Testis (tissue), 2 donors: ENCODE measurements at regions not wholly inside any gene's neighbourhood (a gene's known extent, or its start where the extent isn't known, plus 50 kb on each side); places are given as distances from the start of the nearest gene placed in this dataset.
"Not testable (repeated sequence)": the region's sequence is repeated elsewhere in the genome, so short reads cannot be mapped to it uniquely, and the experiment has no call there.

ENCODE experiments used
- CTCF ChIP-seq, 3 experiments: fragments of 450-650 bp in 2 of 3; fragments of 200-600 bp in 1 of 3; sonication (generic) in 1 of 3; IDR thresholded peaks; one replicate each; pipeline ENCODE4 v1.5.1; 2016 to 2019; ENCODE audit warnings: antibody characterized with exemption in 3 of 3, mild to moderate bottlenecking in 2 of 3, moderate library complexity in 1 of 3
- POLR2A ChIP-seq: fragments of 450-650 bp; IDR thresholded peaks from one replicate; pipeline ENCODE4 v1.6.1; 2017; ENCODE audit warnings: antibody characterized with exemption, mild to moderate bottlenecking, moderate library complexity

- TF ChIP-seq CTCF (IDR thresholded peaks at IDR 0.05); POLR2A: not testable (repeated sequence)
Measured at GRCh38 chr1:61547302-61547701, 177.6 kb downstream of the TM2D1 start.
